Panc1 (cell line): ENCODE measurements at regions not wholly inside any gene's neighbourhood (a gene's known extent, or its start where the extent isn't known, plus 50 kb on each side); places are given as distances from the start of the nearest gene placed in this dataset.

Experiments
- ATAC-seq: fragments of 200-7000 bp; cut with Tn5 transposase; 2 replicates; pipeline ENCODE4 v1.9.1; 2020; ENCODE audit warnings: mild to moderate bottlenecking, moderate library complexity
- BruUV-seq: library from RNA; stranded (reverse); fragments of 400-500 nt; replicated peaks from 2 replicates; lab custom pipeline; 2021; lab: Mats Ljungman, UMichigan
- CTCF ChIA-PET: fragments of 300-600 bp; sonication (Branson Sonifier 250); formaldehyde crosslinking; loops from one replicate; lab custom pipeline; 2022; ENCODE audit warnings: antibody characterized with exemption; lab: Charles Lee
- POLR2A ChIA-PET: fragments of 300-600 bp; sonication (Branson Sonifier 250); formaldehyde crosslinking; loops from one replicate; lab custom pipeline; 2022; ENCODE audit warnings: antibody characterized with exemption; lab: Charles Lee
- DNase-seq: peaks from one replicate; pipeline ENCODE4 v3.0.0-alpha.2; 2010; ENCODE audit warnings: low read depth, low spot score
- H3K27ac ChIP-seq: 2 replicates; pipeline ENCODE4 v1.5.1; 2011; ENCODE audit warnings: mild to moderate bottlenecking, low read length, inconsistent platforms
- H3K27me3 ChIP-seq: fragments of 200-500 bp; sonication (Bioruptor generic); 2 replicates; pipeline ENCODE4 v1.6.0; 2014; ENCODE audit warnings: low read length, inconsistent platforms; ENCODE audit not compliant: control insufficient read depth, insufficient read depth
- H3K36me3 ChIP-seq: fragments of 200-500 bp; sonication (Bioruptor generic); 2 replicates; pipeline ENCODE4 v1.5.1; 2014; ENCODE audit warnings: inconsistent platforms, mild to moderate bottlenecking, low read length, moderate library complexity; ENCODE audit not compliant: control insufficient read depth, insufficient read depth
- H3K4me1 ChIP-seq: 2 replicates; pipeline ENCODE4 v1.5.1; 2011; ENCODE audit warnings: inconsistent platforms, mild to moderate bottlenecking, low read length, moderate library complexity; ENCODE audit not compliant: control insufficient read depth, insufficient read depth
- H3K4me3 ChIP-seq, 2 experiments: 2 replicates each; pipeline ENCODE4 v1.5.1; 2011 to 2012; ENCODE audit warnings: low read depth in 2 of 2, low read length in 2 of 2, mild to moderate bottlenecking in 2 of 2, inconsistent platforms in 1 of 2, moderate library complexity in 1 of 2
- H3K9me3 ChIP-seq: fragments of 200-500 bp; sonication (Bioruptor generic); 2 replicates; pipeline ENCODE4 v1.5.1; 2014; ENCODE audit warnings: low read depth, mild to moderate bottlenecking, inconsistent platforms, low read length, moderate library complexity; ENCODE audit not compliant: control insufficient read depth, insufficient read depth
- POLR2AphosphoS5 ChIP-seq: IDR thresholded peaks from 2 replicates; pipeline ENCODE4 v1.6.1; 2012; ENCODE audit warnings: mild to moderate bottlenecking, low read depth, low read length, moderate library complexity
- SIN3A ChIP-seq: IDR thresholded peaks from 2 replicates; pipeline ENCODE4 v1.6.1; 2012; ENCODE audit warnings: low read depth, mild to moderate bottlenecking, low read length, moderate library complexity, borderline replicate concordance; ENCODE audit not compliant: insufficient read depth
- TCF7L2 ChIP-seq: IDR thresholded peaks from 2 replicates; pipeline ENCODE4 v1.6.1; 2011; ENCODE audit warnings: mild to moderate bottlenecking, low read depth, low read length, inconsistent platforms
- in situ Hi-C: cut with HindIII; loops from 2 replicates; pipeline ENCODE4 v1.10.0; 2016; ENCODE audit warnings: low sequenced_read_pairs, low pct_unique_long_range_greater_than_20kb
- intact Hi-C: fragments of 100-400 bp; cut with micrococcal nuclease; formaldehyde crosslinking; loops from one replicate; pipeline ENCODE4 v1.10.0; 2022; ENCODE audit not compliant: unreplicated experiment
- TF ChIP-seq, protein P1 (sequence below): fragments of 450-650 bp; IDR thresholded peaks from 2 replicates; pipeline ENCODE4 v1.5.1; 2017; ENCODE audit warnings: mild to moderate bottlenecking
- TF ChIP-seq, protein P2 (sequence below), 2 experiments: IDR thresholded peaks; 2 replicates each; pipeline ENCODE4 v1.6.1; 2011 to 2012; ENCODE audit warnings: low read depth in 2 of 2, control low read depth in 1 of 2, low read length in 1 of 2, mild to moderate bottlenecking in 1 of 2, moderate library complexity in 1 of 2; ENCODE audit not compliant: insufficient read depth in 1 of 2

- no peak overlapping the region for H3K4me3 ChIP-seq
- TF ChIP-seq TCF7L2 (no peak), POLR2AphosphoS5 (no peak), SIN3A (no peak)
- TF ChIP-seq, protein P1, sequence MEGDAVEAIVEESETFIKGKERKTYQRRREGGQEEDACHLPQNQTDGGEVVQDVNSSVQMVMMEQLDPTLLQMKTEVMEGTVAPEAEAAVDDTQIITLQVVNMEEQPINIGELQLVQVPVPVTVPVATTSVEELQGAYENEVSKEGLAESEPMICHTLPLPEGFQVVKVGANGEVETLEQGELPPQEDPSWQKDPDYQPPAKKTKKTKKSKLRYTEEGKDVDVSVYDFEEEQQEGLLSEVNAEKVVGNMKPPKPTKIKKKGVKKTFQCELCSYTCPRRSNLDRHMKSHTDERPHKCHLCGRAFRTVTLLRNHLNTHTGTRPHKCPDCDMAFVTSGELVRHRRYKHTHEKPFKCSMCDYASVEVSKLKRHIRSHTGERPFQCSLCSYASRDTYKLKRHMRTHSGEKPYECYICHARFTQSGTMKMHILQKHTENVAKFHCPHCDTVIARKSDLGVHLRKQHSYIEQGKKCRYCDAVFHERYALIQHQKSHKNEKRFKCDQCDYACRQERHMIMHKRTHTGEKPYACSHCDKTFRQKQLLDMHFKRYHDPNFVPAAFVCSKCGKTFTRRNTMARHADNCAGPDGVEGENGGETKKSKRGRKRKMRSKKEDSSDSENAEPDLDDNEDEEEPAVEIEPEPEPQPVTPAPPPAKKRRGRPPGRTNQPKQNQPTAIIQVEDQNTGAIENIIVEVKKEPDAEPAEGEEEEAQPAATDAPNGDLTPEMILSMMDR = no peak
- TF ChIP-seq, protein P2, sequence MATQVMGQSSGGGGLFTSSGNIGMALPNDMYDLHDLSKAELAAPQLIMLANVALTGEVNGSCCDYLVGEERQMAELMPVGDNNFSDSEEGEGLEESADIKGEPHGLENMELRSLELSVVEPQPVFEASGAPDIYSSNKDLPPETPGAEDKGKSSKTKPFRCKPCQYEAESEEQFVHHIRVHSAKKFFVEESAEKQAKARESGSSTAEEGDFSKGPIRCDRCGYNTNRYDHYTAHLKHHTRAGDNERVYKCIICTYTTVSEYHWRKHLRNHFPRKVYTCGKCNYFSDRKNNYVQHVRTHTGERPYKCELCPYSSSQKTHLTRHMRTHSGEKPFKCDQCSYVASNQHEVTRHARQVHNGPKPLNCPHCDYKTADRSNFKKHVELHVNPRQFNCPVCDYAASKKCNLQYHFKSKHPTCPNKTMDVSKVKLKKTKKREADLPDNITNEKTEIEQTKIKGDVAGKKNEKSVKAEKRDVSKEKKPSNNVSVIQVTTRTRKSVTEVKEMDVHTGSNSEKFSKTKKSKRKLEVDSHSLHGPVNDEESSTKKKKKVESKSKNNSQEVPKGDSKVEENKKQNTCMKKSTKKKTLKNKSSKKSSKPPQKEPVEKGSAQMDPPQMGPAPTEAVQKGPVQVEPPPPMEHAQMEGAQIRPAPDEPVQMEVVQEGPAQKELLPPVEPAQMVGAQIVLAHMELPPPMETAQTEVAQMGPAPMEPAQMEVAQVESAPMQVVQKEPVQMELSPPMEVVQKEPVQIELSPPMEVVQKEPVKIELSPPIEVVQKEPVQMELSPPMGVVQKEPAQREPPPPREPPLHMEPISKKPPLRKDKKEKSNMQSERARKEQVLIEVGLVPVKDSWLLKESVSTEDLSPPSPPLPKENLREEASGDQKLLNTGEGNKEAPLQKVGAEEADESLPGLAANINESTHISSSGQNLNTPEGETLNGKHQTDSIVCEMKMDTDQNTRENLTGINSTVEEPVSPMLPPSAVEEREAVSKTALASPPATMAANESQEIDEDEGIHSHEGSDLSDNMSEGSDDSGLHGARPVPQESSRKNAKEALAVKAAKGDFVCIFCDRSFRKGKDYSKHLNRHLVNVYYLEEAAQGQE (IDR thresholded peaks at IDR 0.05; ENCODE audit: insufficient read depth in 1 of 2, low read depth in 2 of 2, low read length in 1 of 2) = no peak
- POLR2A ChIA-PET = no interaction called here
- ATAC-seq = no peak
- in situ Hi-C loops = no loop called here
- no peaks in the 10 kb centered on the region for H3K27me3 ChIP-seq
- no peaks in the 10 kb centered on the region for H3K9me3 ChIP-seq
- no peak for DNase-seq
- H3K36me3 ChIP-seq = no peaks in the 10 kb centered on the region
- no peak overlapping the region for H3K27ac ChIP-seq
- BruUV-seq = no TSS peak
- no peaks in the 10 kb centered on the region for H3K4me1 ChIP-seq
- intact Hi-C loops = no loop called here
- CTCF ChIA-PET = no interaction called here
Observed at GRCh38 chr13:111552891-111553655, 232.6 kb downstream of the TEX29 start.

DNA sequence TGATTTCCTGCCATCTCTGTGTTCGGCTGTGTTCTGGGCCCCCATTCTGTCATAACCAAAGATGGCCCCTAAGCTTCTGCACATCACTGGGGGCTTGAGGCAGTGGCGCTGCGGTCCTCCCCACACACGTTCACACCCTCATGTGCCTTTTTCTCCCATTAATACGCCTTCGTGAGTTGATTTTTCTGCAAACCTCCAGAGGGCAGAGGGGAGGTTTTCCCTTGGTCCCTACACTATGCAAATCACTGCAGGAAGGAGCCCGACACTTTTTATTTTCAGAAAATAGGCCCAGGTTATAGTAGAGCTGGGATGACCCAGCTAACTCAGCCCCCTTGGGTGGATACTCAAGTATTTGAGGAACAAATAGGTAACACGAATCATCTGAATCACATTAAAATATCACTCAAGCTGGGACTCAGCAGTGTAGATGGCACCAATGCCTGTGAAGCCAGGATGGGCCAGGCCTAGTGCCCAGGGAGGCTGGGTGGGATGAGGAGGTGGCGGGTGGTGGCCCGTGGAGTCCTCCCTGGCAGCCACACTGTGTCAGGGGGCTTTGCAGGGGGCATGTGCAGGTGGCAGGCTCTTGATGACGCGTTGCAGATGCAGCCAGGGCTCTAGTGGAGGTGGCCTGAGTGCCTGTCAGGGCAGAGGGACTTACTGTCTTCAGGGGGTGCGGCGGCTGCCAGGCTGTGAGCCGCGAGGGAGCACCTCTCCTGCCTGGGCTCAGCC, 234.3 kb downstream of the TEX29 start:
- intact Hi-C loops (no loop called here), in situ Hi-C loops (no loop called here)
- H3K36me3 ChIP-seq = no peaks in the 10 kb centered on the region
- POLR2A ChIA-PET = no interaction called here
- H3K27ac ChIP-seq = no peak overlapping the region
- TF ChIP-seq SIN3A (no peak), POLR2AphosphoS5 (no peak), TCF7L2 (no peak)
- TF ChIP-seq, protein P1 = no peak
- TF ChIP-seq, protein P2 (IDR thresholded peaks at IDR 0.05; ENCODE audit: insufficient read depth in 1 of 2, low read depth in 2 of 2, low read length in 1 of 2) = no peak
- ATAC-seq = no peak
- H3K4me3 ChIP-seq = no peak overlapping the region
- no peaks in the 10 kb centered on the region for H3K9me3 ChIP-seq
- no peak for DNase-seq
- CTCF ChIA-PET = no interaction called here
- no peaks in the 10 kb centered on the region for H3K27me3 ChIP-seq
- no peaks in the 10 kb centered on the region for H3K4me1 ChIP-seq
- BruUV-seq = no TSS peak
